Limb (tissue), 2 donors: ENCODE measurements at regions not wholly inside any gene's neighbourhood (a gene's known extent, or its start where the extent isn't known, plus 50 kb on each side); places are given as distances from the start of the nearest gene placed in this dataset.

ENCODE experiments used
- DNase-seq, 2 donors: peaks; one replicate each; pipeline ENCODE4 v3.0.0-alpha.2; 2016; ENCODE audit errors: extremely low spot score in 2 of 2

GRCh38 chr10:62453274-62453673 is 79.1 kb downstream of the ZNF365 start:
- DNase-seq: no peak

GRCh38 chr10:62454687-62455397 is 80.7 kb downstream of the ZNF365 start:
- DNase-seq: no peak

GRCh38 chr10:62456611-62457101 is 82.5 kb downstream of the ZNF365 start:
- peak in 1 of 2 donors; percentile 23 for DNase-seq

GRCh38 chr10:62457196-62457595 is 83.0 kb downstream of the ZNF365 start:
- DNase-seq: no peak

GRCh38 chr10:62457598-62457997 is 83.4 kb downstream of the ZNF365 start:
- DNase-seq: no peak

- DNase-seq: peak in 1 of 2 donors; percentile 63
Observed at GRCh38 chr10:62459072-62459471, 84.9 kb downstream of the ZNF365 start.

GRCh38 chr10:62459500-62459899 is 85.3 kb downstream of the ZNF365 start:
- DNase-seq: no peak

- no peak for DNase-seq
Observed at GRCh38 chr10:62460393-62460792, 86.2 kb downstream of the ZNF365 start.

- no peak for DNase-seq
Observed at GRCh38 chr10:62461120-62461519, 87.0 kb downstream of the ZNF365 start.

GRCh38 chr10:62462461-62462860 is 88.3 kb downstream of the ZNF365 start:
- DNase-seq: no peak

GRCh38 chr10:62463364-62463763 is 89.2 kb downstream of the ZNF365 start:
- no peak for DNase-seq

GRCh38 chr10:62464308-62464707 is 90.1 kb downstream of the ZNF365 start:
- DNase-seq: no peak

GRCh38 chr10:62466590-62466989 is 92.4 kb downstream of the ZNF365 start:
- DNase-seq: no peak

GRCh38 chr10:62467527-62467926 is 93.4 kb downstream of the ZNF365 start:
- no peak for DNase-seq

GRCh38 chr10:62471711-62472110 is 97.5 kb downstream of the ZNF365 start:
- DNase-seq: no peak

GRCh38 chr10:62473241-62473640 is 99.1 kb downstream of the ZNF365 start:
- no peak for DNase-seq

GRCh38 chr10:62475551-62475950 is 101.4 kb downstream of the ZNF365 start:
- DNase-seq: no peak

GRCh38 chr10:62479523-62479922 is 105.4 kb downstream of the ZNF365 start:
- DNase-seq: no peak

GRCh38 chr10:62480196-62480595 is 106.0 kb downstream of the ZNF365 start:
- DNase-seq: no peak

GRCh38 chr10:62482581-62482980 is 108.4 kb downstream of the ZNF365 start:
- no peak for DNase-seq

- DNase-seq: no peak
Observed at GRCh38 chr10:62491597-62491996, 117.4 kb downstream of the ZNF365 start.

- DNase-seq: no peak
Observed at GRCh38 chr10:62492012-62492869, 118.1 kb downstream of the ZNF365 start.

- no peak for DNase-seq
Observed at GRCh38 chr10:62492870-62493180, 118.7 kb downstream of the ZNF365 start.
